HUES64 (cell line): ENCODE measurements at regions not wholly inside any gene's neighbourhood (a gene's known extent, or its start where the extent isn't known, plus 50 kb on each side); places are given as distances from the start of the nearest gene placed in this dataset.
A peak's percentile ranks its signal among the peaks of the same experiment; 100 is the strongest.
"Not testable (repeated sequence)": the region's sequence is repeated elsewhere in the genome, so short reads cannot be mapped to it uniquely, and the experiment has no call there.

Experiments
- H3K27ac ChIP-seq: 2 replicates; pipeline ENCODE4 v1.7.0; 2013; ENCODE audit warnings: low read depth, low read length, inconsistent platforms
- H3K27me3 ChIP-seq: 2 replicates; pipeline ENCODE4 v1.6.1; 2013; ENCODE audit warnings: mild to moderate bottlenecking, low read length; ENCODE audit not compliant: insufficient read depth
- H3K36me3 ChIP-seq: 2 replicates; pipeline ENCODE4 v1.6.1; 2013; ENCODE audit warnings: mild to moderate bottlenecking, low read length; ENCODE audit not compliant: insufficient read depth
- H3K4me1 ChIP-seq: 2 replicates; pipeline ENCODE4 v1.6.1; 2013; ENCODE audit warnings: mild to moderate bottlenecking, low read length, moderate library complexity; ENCODE audit not compliant: insufficient read depth
- H3K4me3 ChIP-seq: 2 replicates; pipeline ENCODE4 v1.5.1; 2013; ENCODE audit warnings: mild to moderate bottlenecking, low read length, moderate library complexity
- H3K9ac ChIP-seq: 2 replicates; pipeline ENCODE4 v1.6.1; 2013; ENCODE audit warnings: mild to moderate bottlenecking, low read depth, low read length
- H3K9me3 ChIP-seq: 2 replicates; pipeline ENCODE4 v1.6.1; 2013; ENCODE audit warnings: low read depth, low read length; ENCODE audit not compliant: insufficient read depth
- WGBS: fragments of 150-250, 120-280 bp; methylation state at CpG from one replicate; pipeline ENCODE4 v1.1.7; 2013; ENCODE audit warnings: missing lambda C conversion rate; 5-methylcytosine and 5-hydroxymethylcytosine counted together

DNA sequence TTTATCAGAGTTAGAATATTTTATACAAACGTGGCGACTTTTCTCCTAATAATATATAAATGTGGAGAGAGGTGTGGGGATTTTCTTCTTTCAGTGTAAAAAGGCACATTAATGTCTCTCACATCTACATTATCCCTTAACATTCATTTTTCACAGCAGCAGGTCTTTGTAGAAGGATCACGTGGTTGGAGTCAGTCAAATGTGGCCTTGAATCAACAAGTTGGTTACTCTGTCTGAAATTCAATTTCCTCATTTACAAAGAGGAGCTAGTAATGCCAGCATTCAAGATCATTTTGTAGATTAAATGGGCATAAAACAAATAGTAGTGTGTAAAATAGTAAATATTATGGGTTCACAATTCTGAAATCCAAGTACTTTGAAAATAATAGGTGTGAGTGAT, 183.1 kb upstream of the SEMA3E start:
- H3K9ac ChIP-seq: no peak overlapping the region
- WGBS: 25% methylated on average over 1 of the region's 3 CpGs
- H3K27ac ChIP-seq: peak overlapping the region; percentile 15; the same call in 1 of the 2 replicates
- H3K9me3 ChIP-seq: no peaks in the 10 kb centered on the region
- H3K27me3 ChIP-seq: no peaks in the 10 kb centered on the region
- no peak overlapping the region for H3K4me3 ChIP-seq
- H3K4me1 ChIP-seq: peaks cover 49% of the 10 kb centered on the region
- no peaks in the 10 kb centered on the region for H3K36me3 ChIP-seq

DNA sequence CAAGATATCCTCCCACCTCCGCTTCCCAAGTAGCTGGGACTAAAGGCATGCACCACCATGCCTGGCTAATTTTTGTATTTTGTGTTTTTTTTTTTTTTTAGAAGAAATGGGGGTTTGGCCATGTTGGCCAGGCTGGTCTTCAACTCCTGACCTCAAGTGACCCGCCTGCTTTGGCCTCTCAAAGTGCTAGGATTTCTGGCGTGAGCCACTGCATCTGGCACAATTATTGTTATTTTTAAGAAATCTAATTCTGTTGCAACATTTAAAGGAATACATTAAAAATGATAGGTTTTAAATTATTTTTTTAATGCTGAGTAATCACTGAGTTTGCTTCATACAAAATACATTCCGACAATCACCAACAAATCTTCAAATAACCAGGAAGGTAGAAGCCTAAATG, 178.1 kb upstream of the SEMA3E start:
- WGBS: 86% methylated on average over 4 of the region's 4 CpGs
- H3K36me3 ChIP-seq: no peaks in the 10 kb centered on the region
- H3K27ac ChIP-seq: no peak overlapping the region

DNA sequence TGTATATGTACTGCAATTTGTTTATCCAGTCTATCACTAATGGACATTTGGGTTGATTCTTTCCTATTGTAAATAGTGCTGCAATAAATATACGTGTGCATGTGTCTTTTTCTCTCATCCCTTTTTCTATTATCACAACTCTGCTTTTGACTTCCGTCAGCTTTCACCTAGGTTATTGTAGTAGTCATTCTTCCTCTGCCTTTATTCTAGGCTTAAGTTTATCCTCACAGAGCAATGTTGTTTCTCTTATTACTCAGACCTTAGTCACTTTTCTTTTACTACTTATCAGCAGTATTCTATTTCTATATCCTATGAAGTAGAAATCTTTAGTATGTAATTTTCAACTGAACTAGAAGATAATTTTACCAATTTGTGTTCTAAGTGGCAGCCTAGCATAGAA, 175.3 kb upstream of the SEMA3E start:
- no peaks in the 10 kb centered on the region for H3K9me3 ChIP-seq
- H3K9ac ChIP-seq: no peak overlapping the region
- H3K36me3 ChIP-seq: no peaks in the 10 kb centered on the region
- no peak overlapping the region for H3K4me3 ChIP-seq
- H3K4me1 ChIP-seq: no peaks in the 10 kb centered on the region
- no peaks in the 10 kb centered on the region for H3K27me3 ChIP-seq
- WGBS: 83% methylated on average over 2 of the region's 2 CpGs
- no peak overlapping the region for H3K27ac ChIP-seq

More for the DNA sequence above, 178.1 kb upstream of the SEMA3E start:
- Histone ChIP-seq H3K4me3 (no peak overlapping the region), H3K9ac (no peak overlapping the region), H3K27me3 (no peaks in the 10 kb centered on the region), H3K9me3 (no peaks in the 10 kb centered on the region), H3K4me1 (peaks cover 8% of the 10 kb centered on the region)

DNA sequence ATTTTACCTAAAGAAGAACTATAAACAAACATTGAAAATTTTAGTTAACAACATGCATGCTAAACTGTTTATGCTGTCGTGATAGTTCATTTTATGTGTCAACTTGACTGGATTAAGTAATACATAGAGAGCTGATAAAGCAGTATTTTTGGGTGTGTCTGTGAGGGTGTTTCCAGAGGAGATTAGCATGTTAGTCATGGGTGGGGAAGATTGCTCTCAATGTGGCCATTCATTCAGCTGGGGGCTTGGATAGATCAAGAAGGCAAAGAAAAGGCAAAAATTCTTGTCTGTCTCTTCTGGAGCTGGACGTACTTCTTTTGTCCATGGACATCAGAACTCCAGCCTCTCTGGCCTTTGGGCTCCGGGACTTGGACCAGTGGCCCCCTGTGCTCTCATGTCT, 172.9 kb upstream of the SEMA3E start:
- Histone ChIP-seq H3K4me3 (no peak overlapping the region), H3K9me3 (no peaks in the 10 kb centered on the region), H3K4me1 (no peaks in the 10 kb centered on the region), H3K27ac (no peak overlapping the region), H3K9ac (no peak overlapping the region), H3K27me3 (no peaks in the 10 kb centered on the region), H3K36me3 (no peaks in the 10 kb centered on the region)
- WGBS: 94% methylated on average over 3 of the region's 3 CpGs

DNA sequence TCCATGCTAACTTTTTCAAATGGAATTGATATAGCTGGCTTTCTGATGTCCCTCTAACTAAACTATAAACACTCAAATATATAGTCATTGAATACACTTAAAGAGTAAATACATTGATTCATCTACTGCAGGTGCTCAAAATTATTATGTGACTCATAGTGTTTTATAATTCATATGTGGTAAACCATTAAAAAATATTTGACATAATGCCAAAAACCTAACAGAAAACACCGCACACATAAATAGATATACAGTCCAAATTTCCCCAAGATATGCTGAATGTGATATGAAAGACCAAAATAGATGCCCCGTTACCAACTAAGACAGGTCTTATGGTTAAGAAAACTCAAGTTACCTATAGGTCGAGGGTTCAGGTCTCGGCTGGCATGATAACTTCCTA, 171.7 kb upstream of the SEMA3E start:
- Histone ChIP-seq H3K27ac (no peak overlapping the region), H3K27me3 (no peaks in the 10 kb centered on the region), H3K9me3 (no peaks in the 10 kb centered on the region), H3K4me3 (no peak overlapping the region), H3K4me1 (no peaks in the 10 kb centered on the region), H3K9ac (no peak overlapping the region), H3K36me3 (no peaks in the 10 kb centered on the region)
- WGBS: 95% methylated on average over 3 of the region's 4 CpGs

DNA sequence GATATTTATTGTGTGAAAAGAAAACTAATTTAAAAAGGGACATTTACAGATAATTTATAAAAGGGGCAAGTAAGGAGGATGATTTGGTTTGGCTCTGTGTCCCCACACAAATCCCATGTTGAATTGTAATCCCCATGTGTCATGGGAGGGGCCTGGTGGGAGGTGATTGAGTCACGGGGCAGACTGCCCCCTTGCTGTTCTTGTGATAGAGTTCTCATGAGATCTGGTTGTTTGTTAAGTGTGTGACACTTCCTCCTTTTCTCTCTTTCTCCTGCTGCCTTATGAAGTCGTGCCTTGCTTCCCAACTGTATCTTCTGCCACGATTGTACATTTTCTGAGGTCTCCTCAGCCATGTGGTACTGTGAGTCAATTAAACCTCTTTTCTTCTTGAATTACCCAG, 171.0 kb upstream of the SEMA3E start:
- no peaks in the 10 kb centered on the region for H3K9me3 ChIP-seq
- H3K36me3 ChIP-seq: no peaks in the 10 kb centered on the region
- H3K9ac ChIP-seq: no peak overlapping the region
- 64% methylated on average over 3 of the region's 3 CpGs for whole genome bisulfite sequencing
- H3K4me1 ChIP-seq: no peaks in the 10 kb centered on the region
- no peaks in the 10 kb centered on the region for H3K27me3 ChIP-seq
- no peak overlapping the region for H3K27ac ChIP-seq
- no peak overlapping the region for H3K4me3 ChIP-seq

DNA sequence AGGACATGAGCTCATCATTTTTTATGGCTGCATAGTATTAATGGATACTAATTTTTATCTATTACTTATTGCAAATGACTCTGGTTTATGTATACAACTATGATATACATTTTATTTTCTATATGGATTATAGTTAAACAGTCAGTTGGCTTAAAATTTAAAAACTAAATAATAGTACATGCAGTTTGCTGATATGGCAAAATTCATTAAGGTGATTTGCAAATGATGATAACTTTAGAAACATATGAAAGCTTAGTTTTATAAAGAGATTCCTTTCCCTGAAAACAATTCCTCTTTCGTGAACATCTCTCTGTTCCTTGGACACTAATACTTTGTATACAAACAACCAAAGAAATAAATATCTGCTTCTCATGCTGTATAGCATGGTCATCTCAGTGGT, 165.5 kb upstream of the SEMA3E start:
- 83% methylated on average over 1 of the region's 1 CpG for WGBS
- H3K27me3 ChIP-seq: no peaks in the 10 kb centered on the region
- H3K27ac ChIP-seq: no peak overlapping the region
- no peaks in the 10 kb centered on the region for H3K4me1 ChIP-seq
- H3K4me3 ChIP-seq: no peak overlapping the region
- H3K9ac ChIP-seq: no peak overlapping the region
- 0 out of 2 replicates have a peak, but pooled peaks cover 4% of the 10 kb centered on the region for H3K9me3 ChIP-seq
- no peaks in the 10 kb centered on the region for H3K36me3 ChIP-seq

DNA sequence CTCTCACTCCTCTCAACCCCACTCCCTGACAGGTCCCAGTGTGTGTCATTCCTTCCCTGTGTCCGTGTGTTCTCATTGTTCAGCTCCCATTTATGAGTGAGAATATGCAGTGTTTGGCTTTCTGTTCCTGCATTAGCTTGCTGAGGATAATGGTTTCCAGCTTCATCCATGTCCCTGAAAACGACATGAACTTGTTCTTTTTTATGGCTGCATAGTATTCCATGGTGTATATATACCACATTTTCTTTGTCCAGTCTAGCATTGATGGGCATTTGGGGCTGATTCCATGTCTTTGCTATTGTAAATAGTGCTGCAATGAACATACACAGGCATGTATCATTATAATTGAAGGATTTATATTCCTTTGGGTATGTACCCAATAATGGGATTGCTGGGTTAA, 163.6 kb upstream of the SEMA3E start:
- 96% methylated on average over 2 of the region's 2 CpGs for WGBS
- not testable (repeated sequence) for H3K4me3 ChIP-seq, H3K9me3 ChIP-seq, H3K36me3 ChIP-seq, H3K9ac ChIP-seq, H3K27ac ChIP-seq, H3K4me1 ChIP-seq, H3K27me3 ChIP-seq

DNA sequence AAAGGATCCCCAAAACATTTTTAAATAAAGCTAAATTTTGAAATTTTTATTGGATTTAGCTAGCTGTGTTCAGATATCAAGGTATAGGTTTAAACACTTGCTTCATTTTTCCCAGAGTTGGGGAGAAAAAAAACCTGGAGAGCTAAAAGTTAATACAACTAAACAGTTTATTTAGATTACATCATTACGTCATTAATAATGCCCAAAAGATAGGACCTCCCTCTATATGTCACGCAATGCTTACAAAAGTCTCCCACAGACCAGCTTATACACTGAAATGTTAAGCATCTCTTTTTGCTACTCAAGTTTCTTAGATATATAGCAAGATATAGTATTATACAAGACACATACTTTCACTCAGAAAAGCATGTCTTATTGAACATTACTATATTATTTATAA, 160.0 kb upstream of the SEMA3E start:
- no peak overlapping the region for H3K9ac ChIP-seq
- 0 out of 2 replicates have a peak, but pooled peaks cover 4% of the 10 kb centered on the region for H3K9me3 ChIP-seq
- H3K4me3 ChIP-seq: no peak overlapping the region
- WGBS: 89% methylated on average over 2 of the region's 2 CpGs
- H3K27me3 ChIP-seq: no peaks in the 10 kb centered on the region
- H3K4me1 ChIP-seq: no peaks in the 10 kb centered on the region
- H3K36me3 ChIP-seq: no peaks in the 10 kb centered on the region
- no peak overlapping the region for H3K27ac ChIP-seq

DNA sequence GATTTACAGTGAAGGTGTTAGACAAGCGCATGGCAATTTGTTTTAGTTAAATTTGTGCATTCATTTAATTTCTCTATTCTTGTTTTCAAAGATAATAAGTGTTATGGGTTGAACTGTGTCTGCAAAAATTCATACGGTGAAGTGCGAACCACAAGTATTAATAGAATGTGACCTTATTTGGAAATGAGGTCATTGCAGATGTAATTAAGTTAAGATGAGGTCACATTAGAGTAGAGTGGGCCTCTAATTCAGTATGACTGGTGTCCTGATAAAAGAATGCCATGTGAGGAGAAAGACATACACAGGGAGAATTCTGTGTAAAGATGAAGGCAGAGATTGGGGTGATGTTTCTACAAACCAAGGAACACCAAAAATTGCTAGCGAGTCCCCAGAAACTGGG, 158.8 kb upstream of the SEMA3E start:
- Histone ChIP-seq H3K4me3 (no peak overlapping the region), H3K9ac (no peak overlapping the region)

DNA sequence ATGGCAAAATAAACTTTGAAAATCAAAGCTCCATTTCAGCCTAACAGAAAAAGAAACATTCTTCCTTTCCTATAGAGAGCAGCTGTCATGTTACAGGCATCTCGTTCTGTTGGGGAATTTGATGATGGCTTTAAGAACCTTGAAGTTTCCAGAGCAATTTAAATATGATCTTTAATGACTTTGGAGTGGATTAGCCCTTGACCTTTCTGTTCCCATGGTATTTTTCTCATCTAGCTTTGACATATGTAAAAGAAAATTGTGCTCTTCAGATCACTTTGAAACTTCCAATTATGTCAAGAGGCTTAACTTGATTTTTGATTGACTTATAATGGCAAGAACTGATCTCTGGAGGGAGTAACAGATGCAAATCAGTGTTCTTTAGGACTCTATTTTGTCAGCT, 157.6 kb upstream of the SEMA3E start:
- Histone ChIP-seq H3K9ac (no peak overlapping the region), H3K36me3 (no peaks in the 10 kb centered on the region), H3K9me3 (no peaks in the 10 kb centered on the region), H3K4me1 (no peaks in the 10 kb centered on the region), H3K27me3 (no peaks in the 10 kb centered on the region), H3K27ac (no peak overlapping the region), H3K4me3 (no peak overlapping the region)
- 56% methylated on average over 1 of the region's 1 CpG for WGBS

More for the DNA sequence above, 158.8 kb upstream of the SEMA3E start:
- WGBS: 68% methylated on average over 4 of the region's 4 CpGs
- Histone ChIP-seq H3K27ac (no peak overlapping the region), H3K4me1 (no peaks in the 10 kb centered on the region), H3K27me3 (no peaks in the 10 kb centered on the region), H3K36me3 (no peaks in the 10 kb centered on the region), H3K9me3 (0 out of 2 replicates have a peak, but pooled peaks cover 3% of the 10 kb centered on the region)

DNA sequence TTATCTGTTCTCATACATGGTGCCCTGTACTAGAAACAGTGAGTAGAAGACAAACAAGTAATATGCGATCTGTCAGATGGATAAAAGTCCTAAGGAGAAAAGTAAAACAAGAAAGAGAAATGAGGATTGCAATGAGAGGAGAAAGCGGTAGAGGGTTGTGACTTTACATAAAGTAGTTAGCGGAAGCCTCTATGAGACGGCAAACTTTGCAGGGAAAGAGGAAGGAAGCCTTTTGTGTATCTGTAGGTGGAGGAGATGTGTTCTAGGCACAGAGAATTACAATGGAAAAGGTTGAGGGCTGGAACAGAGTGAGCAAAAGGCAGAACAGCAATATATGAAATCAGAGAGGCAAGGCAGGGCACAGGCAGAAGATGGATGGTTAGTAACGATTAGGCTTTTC, 150.4 kb upstream of the SEMA3E start:
- H3K9ac ChIP-seq: no peak overlapping the region

More for the DNA sequence above, 150.4 kb upstream of the SEMA3E start:
- Histone ChIP-seq H3K4me1 (no peaks in the 10 kb centered on the region), H3K36me3 (no peaks in the 10 kb centered on the region), H3K27ac (no peak overlapping the region), H3K4me3 (no peak overlapping the region), H3K27me3 (no peaks in the 10 kb centered on the region), H3K9me3 (no peaks in the 10 kb centered on the region)
- 91% methylated on average over 5 of the region's 5 CpGs for WGBS
